HG03280 (cell line): ENCODE measurements at regions not wholly inside any gene's neighbourhood (a gene's known extent, or its start where the extent isn't known, plus 50 kb on each side); places are given as distances from the start of the nearest gene placed in this dataset.

Experiments used
- ATAC-seq: cut with Tn5 transposase; IDR thresholded peaks from one replicate; pipeline ENCODE4 v1.9.1; 2021; ENCODE audit warnings: mild to moderate bottlenecking, moderate library complexity; ENCODE audit not compliant: unreplicated experiment

DNA sequence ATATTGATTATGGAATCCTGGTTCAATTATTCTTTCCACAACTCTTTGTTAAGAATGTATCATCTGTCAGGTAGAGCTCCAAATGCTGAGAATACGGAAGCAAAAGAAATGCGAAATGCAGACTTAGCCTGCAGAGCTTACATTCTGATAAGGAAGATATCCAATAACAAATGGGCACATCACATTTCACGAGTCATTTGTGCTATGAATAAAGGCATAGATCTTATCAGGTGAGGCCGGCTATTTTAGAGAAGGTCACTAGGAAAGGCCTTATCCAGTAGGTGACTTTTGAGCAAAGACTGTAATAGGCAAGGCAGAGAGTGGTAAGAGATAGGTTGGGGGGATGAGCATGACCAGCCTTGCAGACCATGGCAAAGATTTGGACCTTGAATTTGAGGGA is 174.3 kb upstream of the SERPINE2 start:
- ATAC-seq = no peak

DNA sequence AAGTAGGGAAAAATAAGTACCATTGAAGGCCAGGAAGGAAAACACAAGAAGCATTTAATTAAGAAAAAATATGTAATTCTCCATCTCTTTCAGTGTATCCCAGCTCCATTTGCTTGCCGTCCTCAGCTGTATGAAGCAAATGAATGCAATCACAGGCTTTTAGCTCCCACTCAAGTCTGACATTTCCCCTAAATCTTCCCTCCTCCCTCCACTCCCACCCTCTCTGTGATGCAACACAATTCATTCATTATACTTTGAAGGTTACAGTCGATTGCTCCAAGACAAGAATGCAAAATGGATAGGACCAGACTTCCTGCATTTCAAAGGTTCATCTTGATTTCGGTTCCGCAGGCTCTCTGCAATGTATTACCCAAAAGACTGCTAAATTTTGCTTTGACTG is 172.7 kb upstream of the SERPINE2 start:
- no peak for ATAC-seq

DNA sequence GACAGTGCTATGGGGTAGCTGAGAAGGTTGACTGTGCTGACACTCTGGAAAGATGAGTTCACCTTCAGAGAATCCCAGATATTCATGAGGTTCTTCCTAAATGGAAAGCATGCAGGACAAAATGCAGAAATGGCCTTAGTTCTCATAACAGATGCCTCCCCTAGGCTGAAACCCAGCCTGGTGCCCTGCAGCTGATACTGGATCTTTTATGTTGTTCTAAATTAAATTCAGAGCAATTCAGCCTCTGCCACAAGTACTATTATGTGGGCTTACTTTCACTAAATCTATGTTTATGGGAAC is 172.0 kb upstream of the SERPINE2 start:
- no peak for ATAC-seq

DNA sequence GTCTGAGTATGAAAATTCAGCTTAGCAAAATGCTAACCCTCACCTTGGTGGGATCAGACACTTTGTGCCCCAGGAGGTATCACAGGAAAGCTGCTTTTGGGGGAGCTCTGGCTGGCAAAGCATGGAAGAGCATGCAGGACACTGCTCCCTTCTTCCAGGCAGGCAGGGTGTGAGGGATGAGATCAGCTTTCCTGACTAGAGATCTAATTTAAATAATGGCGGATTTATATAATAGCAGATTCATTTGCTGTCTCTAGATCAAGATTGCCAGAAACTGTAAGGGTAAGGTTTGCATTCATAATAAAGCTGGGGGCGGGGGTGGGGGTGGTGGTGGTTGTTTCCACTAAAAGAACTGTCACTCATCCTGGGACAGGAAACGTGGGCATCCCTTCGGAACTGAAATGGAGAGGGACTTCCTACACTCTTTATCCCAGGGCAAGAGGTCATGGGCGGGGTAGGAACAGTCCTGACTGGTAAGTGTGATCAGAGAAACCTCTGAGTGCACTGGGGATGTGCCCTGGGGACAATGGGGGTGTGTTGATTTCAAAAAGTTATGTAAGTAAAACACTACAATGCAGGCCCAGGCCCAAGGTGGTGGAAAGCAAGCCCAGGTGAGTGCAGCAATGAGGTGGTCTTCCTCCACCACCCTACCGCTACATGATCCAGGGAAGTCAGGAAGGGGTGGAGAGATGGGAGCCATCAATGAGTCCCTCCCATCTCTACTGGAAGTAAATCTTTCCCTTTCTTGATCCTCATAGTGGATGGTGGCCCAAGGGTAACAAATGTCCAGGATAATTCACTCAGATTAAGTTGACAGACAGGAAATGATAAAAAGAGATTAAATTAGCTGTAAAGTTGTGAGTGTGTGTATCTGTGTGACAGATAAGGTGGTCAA is 171.4 kb upstream of the SERPINE2 start:
- no peak for ATAC-seq

DNA sequence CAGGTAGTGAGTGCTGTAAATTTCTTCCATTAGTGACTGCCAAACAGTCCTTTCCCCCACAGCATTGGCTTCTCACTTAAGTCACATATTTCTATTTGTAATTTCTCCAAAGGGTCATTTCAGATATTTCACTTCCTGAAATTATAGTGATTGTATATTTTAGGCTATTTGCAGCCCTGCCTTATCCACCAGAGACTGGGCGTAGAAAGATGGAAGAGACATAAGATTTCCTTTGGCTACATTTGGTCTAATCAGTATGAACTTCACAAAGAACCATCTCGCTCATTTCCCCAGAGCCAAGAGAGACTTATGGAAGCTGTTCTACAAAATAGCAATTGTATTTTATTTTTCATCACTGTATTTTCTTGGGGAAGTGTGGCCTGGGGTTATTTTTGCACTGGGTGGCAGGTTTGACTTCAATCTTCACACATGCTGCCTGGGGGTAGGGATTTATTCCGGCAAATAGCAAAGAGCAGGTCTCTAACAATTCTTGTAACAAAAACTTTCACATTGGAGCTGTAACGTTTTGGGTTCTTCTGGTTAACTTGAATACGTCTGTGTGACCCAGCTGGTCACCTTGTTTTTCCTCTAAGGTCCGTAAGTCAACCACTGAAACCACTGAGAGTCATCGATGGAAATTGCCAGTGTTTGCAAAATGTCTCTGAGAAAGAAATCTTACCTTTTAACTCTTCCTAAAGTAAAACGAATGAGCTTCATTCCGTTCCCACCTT is 170.6 kb upstream of the SERPINE2 start:
- no peak for ATAC-seq

DNA sequence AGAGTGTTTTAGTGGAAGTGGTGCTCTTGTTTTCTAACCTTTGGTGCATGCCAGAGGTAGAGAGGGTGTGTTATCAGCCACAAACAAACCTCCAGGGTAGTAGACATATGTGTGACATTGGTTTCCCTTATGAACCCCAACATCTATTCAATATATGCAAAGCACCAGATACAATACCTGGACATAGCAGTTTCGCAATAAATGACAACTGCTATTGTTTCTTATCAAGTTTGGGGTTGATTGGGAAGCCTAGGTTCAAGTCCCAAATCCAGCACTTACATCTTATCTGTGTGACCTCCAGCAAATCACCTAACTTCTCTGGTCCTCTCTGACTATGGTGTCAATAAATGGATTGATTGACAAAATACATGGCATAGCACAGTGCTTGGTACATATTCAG is 169.4 kb upstream of the SERPINE2 start:
- no peak for ATAC-seq

DNA sequence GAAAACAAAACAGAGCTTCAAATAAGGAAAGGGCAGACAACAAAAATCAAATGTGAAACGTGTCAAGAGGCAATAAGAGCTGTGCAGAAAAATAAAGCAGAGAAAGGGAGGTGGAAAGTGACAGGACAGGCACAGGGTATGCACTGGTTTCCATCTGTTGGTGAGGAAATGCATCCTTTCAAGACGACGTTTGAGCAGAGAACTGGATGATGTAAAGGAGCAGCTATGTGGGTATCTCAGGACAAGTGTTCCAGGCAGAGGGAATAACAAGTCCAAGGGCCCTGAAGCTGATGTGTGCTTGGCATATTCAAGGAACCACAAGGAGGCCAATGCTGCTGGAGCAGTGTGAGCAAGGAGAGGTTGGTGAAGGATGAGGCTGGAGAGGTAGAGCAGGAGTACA is 168.9 kb upstream of the SERPINE2 start:
- ATAC-seq = no peak

DNA sequence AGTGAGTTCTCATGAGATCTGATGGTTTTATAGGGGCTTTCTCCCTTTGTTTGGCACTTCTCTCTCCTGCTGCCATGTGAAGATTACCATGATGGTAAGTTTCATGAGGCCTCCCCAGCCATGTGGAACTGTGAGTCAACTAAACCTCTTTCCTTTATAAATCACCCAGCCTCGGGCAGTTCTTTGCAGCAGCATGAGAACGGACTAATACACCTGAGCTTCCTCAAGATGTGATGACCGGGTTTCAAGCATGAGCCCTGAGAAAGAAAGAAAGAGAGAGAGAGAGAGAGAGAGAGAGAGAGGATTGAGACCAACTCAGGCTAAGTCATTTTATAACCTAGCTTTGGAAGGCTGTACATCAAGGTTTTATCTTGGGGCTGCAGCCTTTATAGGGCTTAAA is 167.7 kb upstream of the SERPINE2 start:
- ATAC-seq = no peak

DNA sequence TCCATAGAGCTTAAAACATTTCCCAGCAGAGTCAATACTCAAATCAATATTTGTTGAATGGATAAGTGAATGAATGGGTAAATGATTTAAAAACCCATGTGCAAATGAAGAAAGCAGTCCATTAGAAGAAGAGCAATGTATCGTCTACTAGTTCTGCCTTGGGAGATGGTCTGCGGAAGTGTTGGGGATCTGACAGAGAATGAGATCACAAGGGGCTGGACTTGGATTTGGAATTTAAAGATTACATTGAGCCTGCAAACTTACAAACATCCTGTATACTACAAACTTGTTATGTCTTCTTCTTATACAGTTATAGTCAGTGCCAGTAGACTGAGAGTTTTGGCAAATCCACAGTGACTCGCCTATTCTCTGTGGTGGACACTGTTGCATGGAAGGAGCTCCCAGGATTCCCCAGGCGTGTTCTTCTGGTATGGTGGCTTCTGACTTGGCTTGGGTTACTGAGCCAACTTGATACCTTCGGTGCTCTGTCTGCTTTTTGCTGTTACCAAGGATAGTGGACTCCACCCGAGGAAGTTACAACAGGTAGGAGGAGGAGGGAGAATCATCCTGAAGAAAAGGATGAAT is 163.3 kb upstream of the SERPINE2 start:
- ATAC-seq = no peak

DNA sequence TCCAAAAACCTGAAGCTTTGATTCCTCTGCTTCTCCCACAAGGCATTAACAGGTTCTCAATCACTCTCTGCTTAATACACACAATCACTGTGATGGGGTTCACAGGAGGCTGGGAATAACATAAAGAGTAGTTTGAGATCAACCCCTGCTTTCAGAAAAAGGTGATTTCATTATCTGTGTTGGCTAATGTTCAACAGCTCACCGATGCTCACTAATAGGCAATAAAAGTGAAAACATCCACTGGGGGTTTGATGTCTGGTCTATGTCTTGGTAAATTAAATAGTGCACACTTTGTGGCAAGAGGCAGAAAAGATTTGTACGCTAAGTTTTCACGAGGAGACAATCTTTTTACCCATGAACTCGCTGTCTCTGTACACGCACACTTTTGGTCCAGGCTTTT is 159.3 kb upstream of the SERPINE2 start:
- ATAC-seq = no peak

DNA sequence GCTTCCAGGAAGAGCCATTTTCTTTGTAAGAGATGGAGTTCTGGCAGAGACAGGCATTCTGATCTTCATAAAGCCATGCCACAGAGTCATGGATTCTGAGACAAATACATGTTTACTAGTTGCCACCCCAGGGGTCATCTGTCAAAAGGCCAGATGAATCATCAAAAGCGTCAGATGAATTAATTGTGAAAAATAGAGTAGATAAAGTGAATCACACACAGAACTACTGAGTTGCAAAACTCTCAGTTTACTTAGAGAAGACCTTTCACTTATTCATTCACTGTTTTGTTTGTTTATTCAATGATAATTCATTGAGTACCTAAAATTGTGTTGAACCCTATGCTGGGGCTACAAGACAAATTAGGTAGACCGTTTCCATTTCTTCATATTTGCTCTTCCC is 157.7 kb upstream of the SERPINE2 start:
- ATAC-seq = no peak

DNA sequence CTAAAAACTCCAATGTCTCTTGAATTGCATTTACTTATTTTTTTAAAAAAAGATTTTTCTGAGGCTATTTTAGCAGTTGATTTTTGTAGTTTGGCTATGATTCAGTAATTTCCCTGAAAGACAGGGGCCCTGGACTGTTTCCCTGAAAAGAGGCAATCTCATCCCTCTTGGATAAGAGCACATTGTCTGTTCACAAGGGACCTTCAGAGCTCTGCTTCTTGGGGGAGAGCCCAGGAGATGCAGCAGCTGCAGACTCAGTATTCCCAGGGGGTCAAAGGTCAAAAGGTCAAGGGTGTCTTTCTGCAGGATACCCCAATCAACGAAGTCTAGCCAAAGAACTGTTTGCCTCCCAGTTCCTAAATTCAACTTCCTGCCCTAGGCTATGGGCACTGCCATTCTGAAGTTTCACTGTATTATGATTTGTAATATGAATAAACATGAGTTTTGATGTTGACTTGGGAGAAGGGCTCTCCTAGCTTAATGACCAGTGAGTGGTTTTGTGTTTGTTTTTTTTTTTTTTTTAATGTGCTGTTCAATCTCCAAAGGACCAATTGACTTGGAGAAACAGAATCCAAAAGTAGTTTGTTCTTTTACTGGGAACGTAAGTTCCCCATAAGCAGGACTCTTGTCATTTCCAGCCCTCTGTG is 157.0 kb upstream of the SERPINE2 start:
- ATAC-seq = no peak

DNA sequence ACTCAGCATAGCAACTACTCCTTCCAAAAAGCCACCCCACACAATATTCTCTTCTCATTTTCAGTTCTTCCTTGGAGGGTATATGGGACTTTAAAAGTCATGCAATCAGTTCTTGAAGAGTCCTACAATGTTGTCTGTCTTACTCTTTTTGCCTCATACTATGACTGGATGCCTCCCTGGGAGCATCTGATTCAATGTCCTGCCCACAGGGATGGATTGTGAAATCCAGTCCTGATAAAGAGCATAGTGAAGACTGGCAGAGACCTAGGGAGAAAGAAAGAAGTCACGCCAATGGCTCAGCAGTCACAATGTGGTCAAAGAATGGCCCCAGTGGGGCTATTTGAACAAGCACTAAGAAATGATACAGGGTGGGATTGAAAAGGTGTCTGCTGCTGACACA is 155.1 kb upstream of the SERPINE2 start:
- no peak for ATAC-seq

DNA sequence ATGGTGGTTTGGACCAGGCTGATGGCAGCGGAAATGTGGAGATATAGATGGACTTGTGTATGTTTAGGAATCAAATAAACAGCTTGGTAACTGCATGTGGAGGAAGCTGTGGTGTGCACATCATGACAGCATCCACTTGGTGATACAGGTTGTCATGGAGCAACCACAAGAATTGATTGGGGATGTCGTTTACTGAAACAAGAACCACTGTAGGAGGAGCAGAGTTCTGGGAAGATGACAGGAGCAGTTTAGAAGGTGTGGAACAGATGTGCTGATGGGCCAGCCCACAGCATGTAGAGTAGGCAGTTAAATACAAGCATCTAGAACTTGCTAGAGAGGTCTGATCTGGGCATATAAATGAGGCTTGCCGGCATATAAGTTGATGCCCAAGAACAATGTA is 152.4 kb upstream of the SERPINE2 start:
- ATAC-seq = no peak

DNA sequence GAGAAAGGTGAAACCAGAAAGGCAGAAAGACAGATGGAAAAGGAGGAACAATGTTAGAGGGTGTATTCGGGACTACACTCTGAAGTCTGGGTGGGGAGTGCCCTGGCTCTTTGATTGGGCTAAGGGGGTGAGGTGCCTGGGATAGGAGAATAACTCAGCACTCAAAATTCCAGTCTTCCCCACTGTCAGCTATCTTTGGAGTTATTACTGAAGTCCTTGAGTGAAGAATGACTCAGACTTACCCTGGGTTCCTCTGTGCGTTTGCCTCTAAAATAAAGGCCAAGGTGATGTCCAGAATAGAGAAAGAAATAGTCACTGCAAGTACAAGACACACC is 151.8 kb upstream of the SERPINE2 start:
- no peak for ATAC-seq

DNA sequence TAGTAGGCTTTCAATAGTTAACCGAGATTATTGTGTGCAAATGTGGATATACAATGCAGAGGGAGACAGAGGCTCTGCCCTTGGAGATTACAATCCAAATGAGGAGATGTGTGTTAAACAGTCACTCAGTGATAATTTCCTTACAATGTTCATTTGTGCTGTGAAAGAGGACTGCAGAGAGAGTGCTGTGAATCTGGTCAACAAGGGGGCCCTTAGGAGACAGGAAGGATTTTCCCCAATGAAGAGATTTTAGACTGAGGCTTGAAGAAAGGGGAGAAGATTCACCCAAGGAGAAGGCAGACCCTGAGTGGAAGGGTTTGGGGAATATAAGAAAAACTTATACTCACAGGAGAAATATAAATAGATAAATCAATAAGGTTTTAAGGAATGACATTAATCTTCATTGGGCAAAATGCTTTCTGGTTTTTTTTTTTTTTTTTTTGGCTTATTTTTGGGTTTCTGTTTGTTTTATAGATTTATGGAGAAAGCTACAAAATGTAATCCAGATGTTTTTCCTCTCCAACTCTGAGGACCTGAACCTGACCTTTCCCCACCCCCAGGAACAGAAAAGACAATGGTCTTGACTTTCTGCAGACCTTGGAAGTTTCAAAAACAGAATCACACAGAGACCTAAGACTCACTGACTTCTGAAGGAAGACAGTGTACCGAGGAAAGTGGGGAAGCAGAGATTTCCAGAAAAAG is 151.3 kb upstream of the SERPINE2 start:
- ATAC-seq = no peak

DNA sequence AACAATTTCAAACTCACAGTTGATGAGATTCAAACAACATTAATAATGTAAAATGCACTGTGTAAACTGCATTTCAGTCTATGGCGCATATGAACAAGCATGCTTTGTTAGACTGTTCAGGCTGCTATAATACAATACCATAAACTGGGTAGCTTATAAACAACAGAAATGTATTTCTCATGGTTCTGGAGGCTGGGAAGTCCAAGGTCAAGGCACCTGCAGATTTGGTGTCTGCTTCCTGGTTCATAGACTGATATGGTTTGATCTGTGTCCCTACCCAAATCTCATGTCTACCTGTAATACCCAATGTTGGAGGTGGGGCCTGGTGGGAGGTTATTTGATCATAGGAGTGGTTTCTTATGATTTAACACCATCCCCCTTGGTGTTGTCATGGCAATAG is 148.1 kb upstream of the SERPINE2 start:
- ATAC-seq = no peak

DNA sequence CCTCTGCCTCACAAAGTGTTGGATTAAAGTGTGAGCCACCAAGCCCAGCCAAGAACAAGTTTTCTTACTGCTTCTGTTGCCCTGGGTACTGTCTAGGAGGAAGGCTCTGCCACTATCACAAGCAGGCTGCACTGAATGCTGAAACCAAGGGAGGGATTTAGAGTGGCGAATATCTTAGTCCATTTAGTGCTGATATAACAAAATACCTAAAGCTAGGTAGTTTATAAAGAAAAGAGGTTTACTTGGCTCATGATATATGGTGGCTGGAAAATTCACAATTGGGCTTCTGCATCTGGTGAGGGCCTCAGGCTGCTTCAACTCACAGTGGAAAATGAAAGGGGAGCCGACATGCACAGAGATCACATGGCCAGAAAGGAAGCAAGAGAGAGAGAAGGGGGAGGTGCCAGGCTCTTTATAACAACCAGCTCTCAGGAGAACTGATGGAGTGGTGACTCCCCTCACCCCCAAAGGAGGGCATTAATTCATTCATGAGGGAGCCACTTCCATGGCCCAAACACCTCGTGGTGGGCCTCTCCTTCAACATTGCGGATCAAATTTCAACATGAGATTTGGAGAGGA is 146.0 kb upstream of the SERPINE2 start:
- no peak for ATAC-seq

DNA sequence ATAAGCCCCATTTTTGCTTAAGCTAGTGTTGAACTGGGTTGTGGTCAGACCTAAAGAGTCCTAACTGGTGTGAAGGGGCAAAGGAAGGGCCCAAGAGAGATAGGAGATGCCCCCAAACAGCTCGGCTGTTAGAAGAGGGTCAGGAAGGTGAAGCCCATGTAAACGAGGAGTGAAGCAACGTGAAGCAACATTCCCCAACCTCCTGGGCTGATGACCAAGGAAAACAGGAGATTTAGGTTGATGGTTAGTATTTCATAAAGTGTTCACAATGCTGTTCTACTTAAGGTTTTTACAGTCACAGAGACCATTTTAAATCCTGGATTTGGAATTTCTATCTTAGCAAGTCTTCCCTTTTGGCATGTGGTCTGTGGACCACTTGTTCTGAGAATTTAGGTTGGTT is 144.0 kb upstream of the SERPINE2 start:
- no peak for ATAC-seq

DNA sequence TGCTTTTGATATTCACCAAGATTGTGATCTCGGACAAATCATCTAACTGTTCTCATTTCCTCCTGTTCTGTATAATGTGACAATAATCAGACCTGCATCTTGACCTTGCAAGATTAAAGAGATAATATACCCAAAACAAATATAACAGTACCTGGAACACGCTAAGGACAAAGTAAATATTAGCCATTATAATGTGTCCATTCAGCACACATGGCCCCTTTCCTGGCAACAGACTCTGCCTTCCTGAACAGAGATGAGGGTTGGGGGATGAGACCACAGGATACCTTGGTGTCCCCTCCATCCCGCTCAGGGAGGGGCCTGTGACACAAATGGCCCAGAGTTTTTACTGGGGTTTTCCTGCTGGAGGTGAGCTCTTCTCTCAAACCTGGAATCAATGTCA is 143.4 kb upstream of the SERPINE2 start:
- no peak for ATAC-seq
